WERI-Rb-1 (cell line): ENCODE measurements at regions not wholly inside any gene's neighbourhood (a gene's known extent, or its start where the extent isn't known, plus 50 kb on each side); places are given as distances from the start of the nearest gene placed in this dataset.

Source experiments
- DNase-seq: peaks from one replicate; pipeline ENCODE4 v3.0.0-alpha.2; 2020
- H3K27ac ChIP-seq: fragments of 250-450 bp; sonication (Bioruptor Pico); 2 replicates; pipeline ENCODE4 v1.5.1; 2020; ENCODE audit warnings: mild to moderate bottlenecking, moderate library complexity
- H3K27me3 ChIP-seq: fragments of 250-450 bp; sonication (Bioruptor Pico); 2 replicates; pipeline ENCODE4 v1.5.1; 2021; ENCODE audit warnings: mild to moderate bottlenecking, low read depth, moderate library complexity; ENCODE audit not compliant: insufficient read depth, severe bottlenecking
- H3K36me3 ChIP-seq: fragments of 250-450 bp; sonication (Bioruptor Pico); 2 replicates; pipeline ENCODE4 v1.5.1; 2020; ENCODE audit warnings: mild to moderate bottlenecking, moderate library complexity
- H3K4me3 ChIP-seq: 2 replicates; pipeline ENCODE4 v1.5.1; 2011; ENCODE audit warnings: low read depth, mild to moderate bottlenecking, control low read depth, low read length
- H3K9me3 ChIP-seq: fragments of 250-450 bp; sonication (Bioruptor Pico); 2 replicates; pipeline ENCODE4 v1.5.1; 2021; ENCODE audit warnings: mild to moderate bottlenecking, moderate library complexity; ENCODE audit not compliant: severe bottlenecking
- TF ChIP-seq, protein P1 (sequence below): IDR thresholded peaks from 2 replicates; pipeline ENCODE4 v1.5.1; 2011; ENCODE audit warnings: low read depth, mild to moderate bottlenecking, control low read depth, inconsistent platforms, low read length

DNA sequence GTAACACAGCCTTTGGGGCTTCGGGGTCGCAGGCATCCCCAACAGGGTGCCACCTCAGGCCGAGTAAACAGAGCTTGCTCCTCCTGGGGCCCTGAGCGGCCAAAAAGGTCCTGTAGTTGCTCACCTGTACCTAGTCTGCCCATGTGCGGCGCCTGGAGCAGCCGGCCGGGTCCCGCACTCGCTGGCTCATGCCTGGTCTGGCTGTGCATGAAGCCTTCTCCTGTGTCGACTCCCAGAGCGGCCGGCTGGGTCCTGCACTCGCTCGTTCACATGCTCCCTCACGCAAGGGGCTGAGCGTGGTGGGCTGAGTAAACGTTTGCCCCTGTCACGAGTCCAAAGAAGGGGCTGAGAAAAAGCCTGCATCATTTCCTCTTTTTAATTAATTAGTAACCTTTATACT lies 162.4 kb upstream of the TUT7 start:
- no peak for DNase-seq
- TF ChIP-seq, protein P1, sequence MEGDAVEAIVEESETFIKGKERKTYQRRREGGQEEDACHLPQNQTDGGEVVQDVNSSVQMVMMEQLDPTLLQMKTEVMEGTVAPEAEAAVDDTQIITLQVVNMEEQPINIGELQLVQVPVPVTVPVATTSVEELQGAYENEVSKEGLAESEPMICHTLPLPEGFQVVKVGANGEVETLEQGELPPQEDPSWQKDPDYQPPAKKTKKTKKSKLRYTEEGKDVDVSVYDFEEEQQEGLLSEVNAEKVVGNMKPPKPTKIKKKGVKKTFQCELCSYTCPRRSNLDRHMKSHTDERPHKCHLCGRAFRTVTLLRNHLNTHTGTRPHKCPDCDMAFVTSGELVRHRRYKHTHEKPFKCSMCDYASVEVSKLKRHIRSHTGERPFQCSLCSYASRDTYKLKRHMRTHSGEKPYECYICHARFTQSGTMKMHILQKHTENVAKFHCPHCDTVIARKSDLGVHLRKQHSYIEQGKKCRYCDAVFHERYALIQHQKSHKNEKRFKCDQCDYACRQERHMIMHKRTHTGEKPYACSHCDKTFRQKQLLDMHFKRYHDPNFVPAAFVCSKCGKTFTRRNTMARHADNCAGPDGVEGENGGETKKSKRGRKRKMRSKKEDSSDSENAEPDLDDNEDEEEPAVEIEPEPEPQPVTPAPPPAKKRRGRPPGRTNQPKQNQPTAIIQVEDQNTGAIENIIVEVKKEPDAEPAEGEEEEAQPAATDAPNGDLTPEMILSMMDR: no peak
- H3K9me3 ChIP-seq: no peaks in the 10 kb centered on the region
- H3K36me3 ChIP-seq: no peaks in the 10 kb centered on the region
- no peak overlapping the region for H3K4me3 ChIP-seq
- peaks cover 54% of the 10 kb centered on the region for H3K27me3 ChIP-seq
- no peak overlapping the region for H3K27ac ChIP-seq

DNA sequence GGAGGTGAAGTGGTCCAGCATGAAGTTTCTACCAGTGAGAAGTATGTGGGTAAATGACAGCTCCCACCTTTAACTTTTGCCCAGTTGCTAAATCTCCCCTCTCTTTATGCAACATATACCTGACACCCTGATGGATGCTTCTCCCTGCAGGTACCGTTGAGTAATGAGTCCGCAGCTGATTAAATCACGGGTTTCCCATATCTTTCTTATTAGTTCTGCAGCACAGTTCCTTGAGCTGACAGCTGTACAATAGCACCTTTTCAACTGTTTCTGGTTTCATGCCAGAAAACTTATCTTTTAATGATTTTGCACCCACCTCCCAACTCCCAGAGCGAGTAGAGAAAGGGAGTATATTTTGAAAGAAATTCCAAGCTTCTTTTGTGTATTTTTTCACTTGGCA lies 161.0 kb upstream of the TUT7 start:
- H3K27me3 ChIP-seq: peaks cover 56% of the 10 kb centered on the region
- no peak for DNase-seq
- H3K4me3 ChIP-seq: no peak overlapping the region
- TF ChIP-seq, protein P1: no peak
- H3K36me3 ChIP-seq: no peaks in the 10 kb centered on the region
- H3K9me3 ChIP-seq: no peaks in the 10 kb centered on the region
- no peak overlapping the region for H3K27ac ChIP-seq

DNA sequence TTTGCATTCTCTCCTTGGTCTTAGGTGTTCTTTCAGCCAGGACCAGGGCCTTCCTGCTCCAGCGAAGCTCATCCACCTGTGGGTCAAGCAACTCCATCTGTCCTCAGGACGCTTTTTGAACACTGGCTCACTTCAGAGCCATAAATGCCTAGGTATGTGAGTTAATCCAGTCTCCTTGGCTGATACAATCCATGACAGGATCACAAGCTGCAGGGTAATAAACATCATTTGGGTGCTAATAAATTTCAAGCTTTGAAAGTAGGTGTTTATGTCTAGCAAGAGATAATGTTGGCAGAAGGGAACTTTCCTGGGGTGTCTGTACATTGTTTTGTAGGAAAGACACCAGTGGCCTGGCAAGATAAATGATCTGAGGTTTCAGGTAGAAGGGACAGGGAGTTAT lies 159.2 kb upstream of the TUT7 start:
- Histone ChIP-seq H3K27ac (no peak overlapping the region), H3K9me3 (no peaks in the 10 kb centered on the region), H3K27me3 (peaks cover 48% of the 10 kb centered on the region), H3K36me3 (no peaks in the 10 kb centered on the region), H3K4me3 (no peak overlapping the region)
- no peak for DNase-seq
- TF ChIP-seq, protein P1: no peak

DNA sequence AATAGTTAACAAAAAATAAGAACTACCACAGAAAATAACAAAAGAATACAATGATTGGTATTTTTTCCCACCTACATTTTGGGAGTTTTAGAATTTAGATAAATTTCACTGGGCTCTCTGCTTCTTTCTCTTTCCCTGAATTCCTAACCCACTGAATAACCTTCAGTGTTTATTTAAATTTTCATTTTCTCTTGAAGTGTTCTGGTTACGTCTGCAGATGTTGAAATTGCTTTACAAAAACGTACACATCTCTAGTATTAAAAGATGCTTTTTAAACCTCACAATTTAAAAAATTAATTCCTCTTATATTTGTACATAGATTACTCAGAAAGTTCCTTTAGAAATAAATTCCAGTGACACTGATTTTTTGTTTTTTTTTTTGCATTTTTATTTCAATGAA lies 158.7 kb upstream of the TUT7 start:
- H3K4me3 ChIP-seq: no peak overlapping the region
- DNase-seq: no peak
- no peak overlapping the region for H3K27ac ChIP-seq
- H3K27me3 ChIP-seq: peaks cover 48% of the 10 kb centered on the region
- no peaks in the 10 kb centered on the region for H3K9me3 ChIP-seq
- H3K36me3 ChIP-seq: no peaks in the 10 kb centered on the region
- TF ChIP-seq, protein P1: no peak

DNA sequence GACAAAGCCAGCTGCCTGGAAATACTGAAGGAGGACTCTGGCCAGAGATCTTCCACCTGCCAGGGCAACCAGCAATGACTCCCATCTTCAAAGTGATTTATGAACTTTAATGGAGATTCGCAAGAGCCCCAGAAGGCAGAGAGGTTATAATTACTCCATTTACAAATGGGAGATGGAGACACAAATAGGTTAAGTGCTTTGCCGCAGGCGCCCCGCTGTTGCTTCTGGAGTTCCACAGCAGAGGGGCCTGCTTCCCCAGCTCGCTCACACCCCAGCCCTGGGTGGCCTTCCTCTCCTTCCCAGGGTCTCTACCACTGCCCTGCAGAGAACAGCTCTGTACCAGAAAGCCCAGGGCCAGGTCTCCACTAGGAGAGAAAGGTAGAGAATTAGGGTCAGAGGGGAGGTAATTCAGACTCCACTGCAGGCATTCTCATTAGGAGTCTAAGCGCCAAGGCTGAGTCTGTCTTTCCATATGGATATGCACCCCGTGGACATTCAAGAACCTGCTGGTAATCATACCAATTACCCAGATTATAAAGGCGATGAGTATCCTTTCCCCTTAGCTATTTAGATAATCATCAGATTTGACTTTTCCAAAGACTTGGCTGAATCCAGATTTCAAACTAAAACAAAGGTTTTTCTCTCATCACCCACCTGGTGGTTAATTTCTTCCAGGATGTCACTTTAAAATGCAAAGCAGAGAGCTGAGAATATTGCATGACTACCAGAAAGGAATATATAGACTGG lies 157.6 kb upstream of the TUT7 start:
- no peak for DNase-seq
- TF ChIP-seq, protein P1: no peak
- no peak overlapping the region for H3K27ac ChIP-seq

DNA sequence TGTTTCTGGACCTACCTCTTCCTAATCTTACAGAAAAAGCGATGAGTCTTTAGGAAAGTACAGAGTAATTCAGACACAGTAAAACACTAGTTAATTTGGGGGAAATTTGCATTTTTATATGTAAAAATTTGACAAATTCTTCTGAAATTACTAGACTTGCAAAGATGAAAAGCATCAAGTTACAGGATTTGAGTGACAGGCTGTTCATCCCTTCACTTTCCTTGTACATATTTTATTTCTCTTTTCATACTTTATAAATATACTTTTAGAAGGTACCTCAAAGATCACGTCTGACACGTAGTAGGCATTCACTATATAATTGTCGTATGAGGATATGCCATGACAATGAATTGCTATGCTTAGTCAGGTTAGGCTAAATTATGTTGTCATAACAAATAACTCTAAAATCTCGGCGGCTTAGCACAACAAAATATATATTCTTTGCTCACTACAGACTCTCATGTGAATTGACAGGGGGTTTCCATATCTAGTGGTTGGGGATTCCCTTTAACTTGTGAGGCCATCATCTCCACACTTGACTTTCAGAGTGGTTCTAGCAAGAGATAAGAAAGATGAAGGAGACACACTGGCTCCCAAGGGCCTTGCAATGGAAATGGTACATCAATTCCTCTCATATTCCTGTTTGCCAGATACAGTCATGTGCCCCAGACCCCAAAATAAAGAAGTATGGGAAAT lies 154.1 kb upstream of the TUT7 start:
- DNase-seq: no peak
- Histone ChIP-seq H3K4me3 (no peak overlapping the region), H3K27ac (no peak overlapping the region), H3K36me3 (no peaks in the 10 kb centered on the region), H3K27me3 (peaks cover 32% of the 10 kb centered on the region), H3K9me3 (no peaks in the 10 kb centered on the region)
- TF ChIP-seq, protein P1: no peak

More for the DNA sequence above, 157.6 kb upstream of the TUT7 start:
- no peaks in the 10 kb centered on the region for H3K36me3 ChIP-seq
- H3K4me3 ChIP-seq: no peak overlapping the region
- H3K9me3 ChIP-seq: no peaks in the 10 kb centered on the region
- H3K27me3 ChIP-seq: peaks cover 52% of the 10 kb centered on the region
